ENCODE measurements at regions not wholly inside any gene's neighbourhood (a gene's known extent, or its start where the extent isn't known, plus 50 kb on each side); places are given as distances from the start of the nearest gene placed in this dataset.

DNA sequence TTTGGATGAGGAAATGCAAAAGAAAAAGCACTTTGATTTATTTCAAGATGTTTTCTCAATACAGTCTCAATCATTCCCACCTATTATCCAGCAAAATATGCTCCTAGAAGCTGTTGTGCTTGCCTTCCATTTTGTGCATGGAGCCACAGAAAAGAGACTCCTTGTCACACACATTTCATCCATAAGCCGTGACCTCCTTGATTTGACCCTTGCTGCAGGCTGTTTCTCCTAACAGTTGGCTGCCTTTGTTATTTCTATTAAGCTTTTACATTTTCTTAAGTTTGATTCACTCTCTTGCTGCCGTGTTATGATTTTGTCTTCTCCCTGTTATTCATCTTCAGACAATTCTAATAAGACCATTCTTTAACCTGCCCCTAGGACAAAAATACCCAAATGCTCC lies 124.2 kb upstream of the PLAAT1 start (continued):
- TF ChIP-seq, protein P1, sequence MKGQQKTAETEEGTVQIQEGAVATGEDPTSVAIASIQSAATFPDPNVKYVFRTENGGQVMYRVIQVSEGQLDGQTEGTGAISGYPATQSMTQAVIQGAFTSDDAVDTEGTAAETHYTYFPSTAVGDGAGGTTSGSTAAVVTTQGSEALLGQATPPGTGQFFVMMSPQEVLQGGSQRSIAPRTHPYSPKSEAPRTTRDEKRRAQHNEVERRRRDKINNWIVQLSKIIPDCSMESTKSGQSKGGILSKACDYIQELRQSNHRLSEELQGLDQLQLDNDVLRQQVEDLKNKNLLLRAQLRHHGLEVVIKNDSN (CRISPR knock-in tag; IDR thresholded peaks at IDR 0.05): no peak

DNA sequence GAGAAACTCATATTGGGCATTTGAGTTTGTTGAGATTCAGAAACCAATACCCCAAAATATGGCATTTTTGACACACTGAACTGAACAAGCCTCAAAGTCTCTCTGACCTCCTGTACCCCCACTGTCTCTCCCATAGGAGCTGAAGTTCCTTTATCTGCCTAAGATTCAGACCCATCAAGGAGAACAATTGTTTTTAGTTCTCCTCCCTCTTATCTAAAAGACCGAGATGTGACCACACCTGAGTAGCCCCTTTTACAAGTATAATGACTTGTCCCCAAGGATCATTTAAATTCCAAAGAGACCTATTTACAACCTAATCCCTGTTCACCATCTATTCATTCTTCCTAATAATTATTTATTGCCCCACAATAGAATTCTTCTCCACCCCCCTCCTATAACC lies 122.1 kb upstream of the PLAAT1 start:
- ChIA-PET CTCF (no interaction called here), POLR2A (no interaction called here)
- Mint-ChIP-seq H3K4me1 (peaks cover 45% of the 10 kb centered on the region), H3K4me3 (no peak overlapping the region), H3K27me3 (ENCODE audit: low read depth) (peaks cover 3% of the 10 kb centered on the region), H3K36me3 (peaks cover 27% of the 10 kb centered on the region), H3K9me3 (peaks cover 37% of the 10 kb centered on the region), H3K27ac (peak overlapping the region; percentile 45; the same call in 1 of the 2 replicates)
- DNase-seq (ENCODE audit: low spot score): no peak
- peak; percentile 74 for ATAC-seq
- TF ChIP-seq, protein P2, sequence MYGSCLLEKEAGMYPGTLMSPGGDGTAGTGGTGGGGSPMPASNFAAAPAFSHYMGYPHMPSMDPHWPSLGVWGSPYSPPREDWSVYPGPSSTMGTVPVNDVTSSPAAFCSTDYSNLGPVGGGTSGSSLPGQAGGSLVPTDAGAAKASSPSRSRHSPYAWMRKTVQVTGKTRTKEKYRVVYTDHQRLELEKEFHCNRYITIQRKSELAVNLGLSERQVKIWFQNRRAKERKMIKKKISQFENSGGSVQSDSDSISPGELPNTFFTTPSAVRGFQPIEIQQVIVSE (CRISPR knock-in tag; IDR thresholded peaks at IDR 0.05; ENCODE audit: borderline replicate concordance): no peak
- TF ChIP-seq, protein P3, sequence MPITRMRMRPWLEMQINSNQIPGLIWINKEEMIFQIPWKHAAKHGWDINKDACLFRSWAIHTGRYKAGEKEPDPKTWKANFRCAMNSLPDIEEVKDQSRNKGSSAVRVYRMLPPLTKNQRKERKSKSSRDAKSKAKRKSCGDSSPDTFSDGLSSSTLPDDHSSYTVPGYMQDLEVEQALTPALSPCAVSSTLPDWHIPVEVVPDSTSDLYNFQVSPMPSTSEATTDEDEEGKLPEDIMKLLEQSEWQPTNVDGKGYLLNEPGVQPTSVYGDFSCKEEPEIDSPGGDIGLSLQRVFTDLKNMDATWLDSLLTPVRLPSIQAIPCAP (CRISPR knock-in tag; IDR thresholded peaks at IDR 0.05): no peak
- TF ChIP-seq SMAD3 (CRISPR knock-in tag; IDR thresholded peaks at IDR 0.05; ENCODE audit: borderline replicate concordance): no peak
- no peak for TF ChIP-seq GTF2I (CRISPR knock-in tag; conservative IDR thresholded peaks at IDR 0.05)
- TF ChIP-seq, protein P4, sequence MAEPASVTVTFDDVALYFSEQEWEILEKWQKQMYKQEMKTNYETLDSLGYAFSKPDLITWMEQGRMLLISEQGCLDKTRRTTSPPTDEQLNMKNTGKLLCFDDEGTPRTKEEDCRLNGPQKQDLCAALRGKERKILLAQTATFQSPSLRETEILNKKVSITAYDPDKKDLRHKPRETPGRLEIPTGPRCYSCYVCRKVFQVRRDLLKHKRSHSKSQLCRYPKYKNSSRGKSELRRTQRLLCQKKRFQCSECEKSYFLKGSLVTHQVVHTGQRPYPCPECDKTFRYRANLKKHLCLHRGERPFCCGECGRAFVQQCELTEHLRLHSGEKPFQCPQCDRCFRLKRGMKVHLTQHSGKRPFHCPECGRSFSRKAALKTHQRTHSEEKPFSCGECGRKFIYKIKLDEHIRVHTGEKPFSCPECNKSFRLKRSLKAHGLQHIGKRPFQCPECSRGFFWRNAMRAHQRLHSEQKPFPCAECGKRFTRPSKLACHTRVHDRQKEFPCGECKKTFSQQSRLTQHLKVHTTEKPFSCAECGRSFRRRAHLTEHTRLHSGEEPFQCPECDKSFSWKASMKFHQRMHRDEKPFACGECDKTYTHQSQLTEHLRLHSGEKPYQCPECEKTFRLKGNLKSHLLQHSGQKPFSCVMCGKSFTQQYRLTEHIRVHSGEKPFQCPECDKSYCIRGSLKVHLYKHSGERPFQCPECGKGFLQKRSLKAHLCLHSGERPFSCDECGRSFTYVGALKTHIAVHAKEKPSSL (CRISPR knock-in tag; conservative IDR thresholded peaks at IDR 0.05): no peak
- no peak for TF ChIP-seq CREB1 (CRISPR knock-in tag; IDR thresholded peaks at IDR 0.05)
- no peak for TF ChIP-seq RELA (CRISPR knock-in tag; IDR thresholded peaks at IDR 0.05; ENCODE audit: borderline replicate concordance)
- TF ChIP-seq, protein P5, sequence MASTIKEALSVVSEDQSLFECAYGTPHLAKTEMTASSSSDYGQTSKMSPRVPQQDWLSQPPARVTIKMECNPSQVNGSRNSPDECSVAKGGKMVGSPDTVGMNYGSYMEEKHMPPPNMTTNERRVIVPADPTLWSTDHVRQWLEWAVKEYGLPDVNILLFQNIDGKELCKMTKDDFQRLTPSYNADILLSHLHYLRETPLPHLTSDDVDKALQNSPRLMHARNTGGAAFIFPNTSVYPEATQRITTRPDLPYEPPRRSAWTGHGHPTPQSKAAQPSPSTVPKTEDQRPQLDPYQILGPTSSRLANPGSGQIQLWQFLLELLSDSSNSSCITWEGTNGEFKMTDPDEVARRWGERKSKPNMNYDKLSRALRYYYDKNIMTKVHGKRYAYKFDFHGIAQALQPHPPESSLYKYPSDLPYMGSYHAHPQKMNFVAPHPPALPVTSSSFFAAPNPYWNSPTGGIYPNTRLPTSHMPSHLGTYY (CRISPR knock-in tag; IDR thresholded peaks at IDR 0.05): no peak
- no peak for TF ChIP-seq TCF7 (CRISPR knock-in tag; IDR thresholded peaks at IDR 0.05; ENCODE audit: low read depth)
- no peak for TF ChIP-seq GABPB1 (CRISPR knock-in tag; IDR thresholded peaks at IDR 0.05)
- TF ChIP-seq, protein P6, sequence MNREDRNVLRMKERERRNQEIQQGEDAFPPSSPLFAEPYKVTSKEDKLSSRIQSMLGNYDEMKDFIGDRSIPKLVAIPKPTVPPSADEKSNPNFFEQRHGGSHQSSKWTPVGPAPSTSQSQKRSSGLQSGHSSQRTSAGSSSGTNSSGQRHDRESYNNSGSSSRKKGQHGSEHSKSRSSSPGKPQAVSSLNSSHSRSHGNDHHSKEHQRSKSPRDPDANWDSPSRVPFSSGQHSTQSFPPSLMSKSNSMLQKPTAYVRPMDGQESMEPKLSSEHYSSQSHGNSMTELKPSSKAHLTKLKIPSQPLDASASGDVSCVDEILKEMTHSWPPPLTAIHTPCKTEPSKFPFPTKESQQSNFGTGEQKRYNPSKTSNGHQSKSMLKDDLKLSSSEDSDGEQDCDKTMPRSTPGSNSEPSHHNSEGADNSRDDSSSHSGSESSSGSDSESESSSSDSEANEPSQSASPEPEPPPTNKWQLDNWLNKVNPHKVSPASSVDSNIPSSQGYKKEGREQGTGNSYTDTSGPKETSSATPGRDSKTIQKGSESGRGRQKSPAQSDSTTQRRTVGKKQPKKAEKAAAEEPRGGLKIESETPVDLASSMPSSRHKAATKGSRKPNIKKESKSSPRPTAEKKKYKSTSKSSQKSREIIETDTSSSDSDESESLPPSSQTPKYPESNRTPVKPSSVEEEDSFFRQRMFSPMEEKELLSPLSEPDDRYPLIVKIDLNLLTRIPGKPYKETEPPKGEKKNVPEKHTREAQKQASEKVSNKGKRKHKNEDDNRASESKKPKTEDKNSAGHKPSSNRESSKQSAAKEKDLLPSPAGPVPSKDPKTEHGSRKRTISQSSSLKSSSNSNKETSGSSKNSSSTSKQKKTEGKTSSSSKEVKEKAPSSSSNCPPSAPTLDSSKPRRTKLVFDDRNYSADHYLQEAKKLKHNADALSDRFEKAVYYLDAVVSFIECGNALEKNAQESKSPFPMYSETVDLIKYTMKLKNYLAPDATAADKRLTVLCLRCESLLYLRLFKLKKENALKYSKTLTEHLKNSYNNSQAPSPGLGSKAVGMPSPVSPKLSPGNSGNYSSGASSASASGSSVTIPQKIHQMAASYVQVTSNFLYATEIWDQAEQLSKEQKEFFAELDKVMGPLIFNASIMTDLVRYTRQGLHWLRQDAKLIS (CRISPR knock-in tag; IDR thresholded peaks at IDR 0.05; ENCODE audit: borderline replicate concordance): no peak
- no peak for TF ChIP-seq ZNF416 (CRISPR knock-in tag; IDR thresholded peaks at IDR 0.05)
- TF ChIP-seq, protein P7, sequence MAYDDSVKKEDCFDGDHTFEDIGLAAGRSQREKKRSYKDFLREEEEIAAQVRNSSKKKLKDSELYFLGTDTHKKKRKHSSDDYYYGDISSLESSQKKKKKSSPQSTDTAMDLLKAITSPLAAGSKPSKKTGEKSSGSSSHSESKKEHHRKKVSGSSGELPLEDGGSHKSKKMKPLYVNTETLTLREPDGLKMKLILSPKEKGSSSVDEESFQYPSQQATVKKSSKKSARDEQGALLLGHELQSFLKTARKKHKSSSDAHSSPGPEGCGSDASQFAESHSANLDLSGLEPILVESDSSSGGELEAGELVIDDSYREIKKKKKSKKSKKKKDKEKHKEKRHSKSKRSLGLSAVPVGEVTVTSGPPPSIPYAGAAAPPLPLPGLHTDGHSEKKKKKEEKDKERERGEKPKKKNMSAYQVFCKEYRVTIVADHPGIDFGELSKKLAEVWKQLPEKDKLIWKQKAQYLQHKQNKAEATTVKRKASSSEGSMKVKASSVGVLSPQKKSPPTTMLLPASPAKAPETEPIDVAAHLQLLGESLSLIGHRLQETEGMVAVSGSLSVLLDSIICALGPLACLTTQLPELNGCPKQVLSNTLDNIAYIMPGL (CRISPR knock-in tag; IDR thresholded peaks at IDR 0.05): no peak
- TF ChIP-seq, protein P8, sequence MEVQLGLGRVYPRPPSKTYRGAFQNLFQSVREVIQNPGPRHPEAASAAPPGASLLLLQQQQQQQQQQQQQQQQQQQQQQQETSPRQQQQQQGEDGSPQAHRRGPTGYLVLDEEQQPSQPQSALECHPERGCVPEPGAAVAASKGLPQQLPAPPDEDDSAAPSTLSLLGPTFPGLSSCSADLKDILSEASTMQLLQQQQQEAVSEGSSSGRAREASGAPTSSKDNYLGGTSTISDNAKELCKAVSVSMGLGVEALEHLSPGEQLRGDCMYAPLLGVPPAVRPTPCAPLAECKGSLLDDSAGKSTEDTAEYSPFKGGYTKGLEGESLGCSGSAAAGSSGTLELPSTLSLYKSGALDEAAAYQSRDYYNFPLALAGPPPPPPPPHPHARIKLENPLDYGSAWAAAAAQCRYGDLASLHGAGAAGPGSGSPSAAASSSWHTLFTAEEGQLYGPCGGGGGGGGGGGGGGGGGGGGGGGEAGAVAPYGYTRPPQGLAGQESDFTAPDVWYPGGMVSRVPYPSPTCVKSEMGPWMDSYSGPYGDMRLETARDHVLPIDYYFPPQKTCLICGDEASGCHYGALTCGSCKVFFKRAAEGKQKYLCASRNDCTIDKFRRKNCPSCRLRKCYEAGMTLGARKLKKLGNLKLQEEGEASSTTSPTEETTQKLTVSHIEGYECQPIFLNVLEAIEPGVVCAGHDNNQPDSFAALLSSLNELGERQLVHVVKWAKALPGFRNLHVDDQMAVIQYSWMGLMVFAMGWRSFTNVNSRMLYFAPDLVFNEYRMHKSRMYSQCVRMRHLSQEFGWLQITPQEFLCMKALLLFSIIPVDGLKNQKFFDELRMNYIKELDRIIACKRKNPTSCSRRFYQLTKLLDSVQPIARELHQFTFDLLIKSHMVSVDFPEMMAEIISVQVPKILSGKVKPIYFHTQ (CRISPR knock-in tag; IDR thresholded peaks at IDR 0.05): no peak
- no peak for TF ChIP-seq CBFB (CRISPR knock-in tag; IDR thresholded peaks at IDR 0.05; ENCODE audit: low read depth)
- TF ChIP-seq NFYB (CRISPR knock-in tag; conservative IDR thresholded peaks at IDR 0.05; ENCODE audit: low read depth): no peak
- no peak for TF ChIP-seq SMAD4 (CRISPR knock-in tag; IDR thresholded peaks at IDR 0.05)
- no peak for TF ChIP-seq RORB (CRISPR knock-in tag; IDR thresholded peaks at IDR 0.05)
- TF ChIP-seq ZNF219 (CRISPR knock-in tag; IDR thresholded peaks at IDR 0.05; ENCODE audit: borderline replicate concordance): no peak
